ENCODE measurements at regions not wholly inside any gene's neighbourhood (a gene's known extent, or its start where the extent isn't known, plus 50 kb on each side); places are given as distances from the start of the nearest gene placed in this dataset.
A peak's percentile ranks its signal among the peaks of the same experiment; 100 is the strongest.

DNA sequence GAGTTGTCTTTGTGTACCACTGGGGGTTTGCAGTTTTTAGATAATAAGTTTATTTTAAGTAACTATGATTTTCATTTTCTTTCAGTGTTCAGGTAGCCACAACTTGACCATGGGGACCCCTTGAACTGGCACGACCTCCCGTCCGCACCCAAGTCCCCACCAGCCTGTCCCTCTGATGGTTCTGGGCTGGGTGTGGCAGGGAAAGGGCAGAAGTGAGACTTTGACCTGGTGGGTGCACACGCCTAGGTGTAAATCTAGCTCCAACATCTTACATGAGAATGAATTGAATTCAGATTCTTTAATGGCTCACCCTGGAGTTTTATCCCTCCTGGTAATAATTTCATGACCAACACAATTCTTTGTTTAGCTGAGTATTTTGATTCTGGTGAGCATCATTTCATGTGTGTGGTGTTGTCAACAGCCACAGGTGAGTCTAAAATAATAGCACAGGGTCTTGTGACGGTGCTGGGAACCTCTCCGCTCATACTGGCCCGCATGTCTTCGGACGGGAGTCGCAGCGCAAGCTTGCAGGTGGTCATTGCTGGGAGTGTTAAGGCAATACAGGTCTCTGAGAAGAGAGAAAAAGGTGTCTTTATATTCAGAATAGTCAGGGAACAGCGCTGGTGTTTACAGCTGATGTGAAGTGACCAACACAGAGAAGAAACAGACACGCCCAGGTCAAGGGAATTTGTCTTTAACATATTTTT, 50.8 kb upstream of the POFUT2 start:
- in situ Hi-C loops (cut with HindIII; ENCODE audit: low sequenced_read_pairs), result loop anchor here (25.0 kb wide), 1 partner anchor 124 kb away; no protein-coding TSS in a partner anchor
- no peak for TF ChIP-seq CTCF (IDR thresholded peaks at IDR 0.05; ENCODE audit: low read depth, low read length, missing control alignments)
- DNase-seq (ENCODE audit: low read depth), result no peak
- H3K4me3 ChIP-seq (ENCODE audit: low read depth, low read length), result no peak overlapping the region

GRCh38 chr21:45339421-45340402, 52.0 kb upstream of the POFUT2 start:
- no peak for DNase-seq (ENCODE audit: low read depth)
- no peak overlapping the region for H3K4me3 ChIP-seq (ENCODE audit: low read depth, low read length)
- in situ Hi-C loops (cut with HindIII; ENCODE audit: low sequenced_read_pairs), result loop anchor here (25.0 kb wide), 1 partner anchor 123 kb away; no protein-coding TSS in a partner anchor
- no peak for TF ChIP-seq CTCF (IDR thresholded peaks at IDR 0.05; ENCODE audit: low read depth, low read length, missing control alignments)

GRCh38 chr21:45340515-45340914, 52.8 kb upstream of the POFUT2 start:
- TF ChIP-seq CTCF (IDR thresholded peaks at IDR 0.05; ENCODE audit: low read depth, low read length, missing control alignments), result no peak
- H3K4me3 ChIP-seq (ENCODE audit: low read depth, low read length), result no peak overlapping the region
- no peak for DNase-seq (ENCODE audit: low read depth)
- in situ Hi-C loops (cut with HindIII; ENCODE audit: low sequenced_read_pairs), result loop anchor here (25.0 kb wide), 1 partner anchor 122 kb away; no protein-coding TSS in a partner anchor

GRCh38 chr21:45341261-45341660, 53.6 kb upstream of the POFUT2 start:
- in situ Hi-C loops (cut with HindIII; ENCODE audit: low sequenced_read_pairs), result loop anchor here (25.0 kb wide), 1 partner anchor 121 kb away; no protein-coding TSS in a partner anchor
- TF ChIP-seq CTCF (IDR thresholded peaks at IDR 0.05; ENCODE audit: low read depth, low read length, missing control alignments), result no peak
- DNase-seq (ENCODE audit: low read depth), result no peak
- no peak overlapping the region for H3K4me3 ChIP-seq (ENCODE audit: low read depth, low read length)

- TF ChIP-seq CTCF (IDR thresholded peaks at IDR 0.05; ENCODE audit: low read depth, low read length, missing control alignments), result no peak
- no peak overlapping the region for H3K4me3 ChIP-seq (ENCODE audit: low read depth, low read length)
- in situ Hi-C loops (cut with HindIII; ENCODE audit: low sequenced_read_pairs), result loop anchor here (25.0 kb wide), 1 partner anchor 121 kb away; no protein-coding TSS in a partner anchor
- DNase-seq (ENCODE audit: low read depth), result peak; percentile 63
Measured at GRCh38 chr21:45341779-45342178, 54.1 kb upstream of the POFUT2 start.

- no peak for DNase-seq (ENCODE audit: low read depth)
- H3K4me3 ChIP-seq (ENCODE audit: low read depth, low read length), result no peak overlapping the region
- TF ChIP-seq CTCF (IDR thresholded peaks at IDR 0.05; ENCODE audit: low read depth, low read length, missing control alignments), result no peak
- in situ Hi-C loops (cut with HindIII; ENCODE audit: low sequenced_read_pairs), result loop anchor here (25.0 kb wide), 1 partner anchor 118 kb away; no protein-coding TSS in a partner anchor
Measured at GRCh38 chr21:45343891-45344290, 56.2 kb upstream of the POFUT2 start.

Data from astrocyte of the cerebellum (primary cell).